K562 (cell line): ENCODE measurements at regions not wholly inside any gene's neighbourhood (a gene's known extent, or its start where the extent isn't known, plus 50 kb on each side); places are given as distances from the start of the nearest gene placed in this dataset.

Experiments
- C11orf30 ChIP-seq: fragments of 450-650 bp; IDR thresholded peaks from 2 replicates; pipeline ENCODE4 v1.6.1; 2016; ENCODE audit warnings: low read depth, mild to moderate bottlenecking
- CBFB ChIP-seq: sonication (generic); formaldehyde crosslinking; IDR thresholded peaks from 2 replicates; pipeline ENCODE4 v1.4.0; 2020; ENCODE audit warnings: mild to moderate bottlenecking, missing genetic modification reagents
- DACH1 ChIP-seq: fragments of 450-650 bp; IDR thresholded peaks from 2 replicates; pipeline ENCODE4 v1.6.1; 2018; ENCODE audit not compliant: partially characterized antibody
- E2F3 ChIP-seq: fragments of 250-450 bp; sonication (Bioruptor Pico); IDR thresholded peaks from 2 replicates; pipeline ENCODE4 v1.4.0; 2020; ENCODE audit warnings: mild to moderate bottlenecking
- ELF4 ChIP-seq: fragments of 450-650 bp; formaldehyde crosslinking; IDR thresholded peaks from 2 replicates; pipeline ENCODE4 v1.4.0; 2022; ENCODE audit warnings: missing genetic modification characterization
- HBP1 ChIP-seq: fragments of 450-650 bp; formaldehyde crosslinking; IDR thresholded peaks from 2 replicates; pipeline ENCODE4 v1.4.0; 2022; ENCODE audit warnings: missing genetic modification characterization
- NONO ChIP-seq, 2 experiments: fragments of 200-400 bp in 1 of 2; fragments of 450-650 bp in 1 of 2; formaldehyde crosslinking in 1 of 2; IDR thresholded peaks; 2 replicates each; pipeline ENCODE4 v1.6.1; 2017; ENCODE audit warnings: low read depth in 2 of 2, mild to moderate bottlenecking in 2 of 2, moderate library complexity in 2 of 2, low read length in 1 of 2
- NR2C1 ChIP-seq, 2 experiments: fragments of 450-650 bp; IDR thresholded peaks; 2 replicates each; pipeline ENCODE4 v1.6.1; 2017; ENCODE audit warnings: mild to moderate bottlenecking in 2 of 2, antibody characterized with exemption in 1 of 2, inconsistent platforms in 1 of 2, missing compliant biosample characterization in 1 of 2, missing genetic modification characterization in 1 of 2
- PURB ChIP-seq: sonication (generic); formaldehyde crosslinking; IDR thresholded peaks from 2 replicates; pipeline ENCODE4 v1.9.0; 2021; ENCODE audit warnings: low read depth, mild to moderate bottlenecking, missing genetic modification reagents
- RFX1 ChIP-seq: fragments of 450-650 bp; IDR thresholded peaks from 2 replicates; pipeline ENCODE4 v1.6.1; 2016; ENCODE audit warnings: mild to moderate bottlenecking, moderate library complexity
- ZBTB26 ChIP-seq: fragments of 450-650 bp; formaldehyde crosslinking; IDR thresholded peaks from 2 replicates; pipeline ENCODE4 v1.4.0; 2022; ENCODE audit warnings: missing genetic modification characterization
- ZBTB9 ChIP-seq: fragments of 450-650 bp; formaldehyde crosslinking; IDR thresholded peaks from 2 replicates; pipeline ENCODE4 v1.4.0; 2020; ENCODE audit warnings: mild to moderate bottlenecking, moderate library complexity
- ZNF197 ChIP-seq: fragments of 200-800 bp; sonication (Bioruptor generic); IDR thresholded peaks from 2 replicates; pipeline ENCODE4 v1.6.1; 2016; ENCODE audit warnings: low read depth, missing genetic modification characterization, missing compliant biosample characterization
- ZNF224 ChIP-seq: sonication (generic); formaldehyde crosslinking; IDR thresholded peaks from 2 replicates; pipeline ENCODE4 v1.8.0; 2022; ENCODE audit warnings: mild to moderate bottlenecking, missing genetic modification reagents
- ZNF318 ChIP-seq, 2 experiments: fragments of 450-650 bp; IDR thresholded peaks; 2 replicates each; pipeline ENCODE4 v1.6.1; 2016; ENCODE audit warnings: mild to moderate bottlenecking in 2 of 2, borderline replicate concordance in 1 of 2, low read depth in 1 of 2, moderate library complexity in 1 of 2
- ZNF384 ChIP-seq: IDR thresholded peaks from 2 replicates; pipeline ENCODE4 v1.6.1; 2012; ENCODE audit warnings: low read depth, low read length, improper control_type of control experiment
- ZZZ3 ChIP-seq: fragments of 450-650 bp; IDR thresholded peaks from 2 replicates; pipeline ENCODE4 v1.6.1; 2016; ENCODE audit warnings: antibody characterized with exemption, mild to moderate bottlenecking, moderate library complexity

- TF ChIP-seq ZBTB9 (CRISPR knock-in tag) (peak; percentile 72; the same call in 1 of the 2 replicates), E2F3 (CRISPR knock-in tag) (peak; percentile 95), CBFB (CRISPR knock-in tag) (no peak), NR2C1 (IDR thresholded peaks at IDR 0.05) (no peak; the same call in 1 of the 2 replicates), NR2C1 (tag; IDR thresholded peaks at IDR 0.05) (peak; percentile 72), ELF4 (CRISPR knock-in tag) (peak; percentile 91), ZBTB26 (CRISPR knock-in tag) (peak; percentile 92), HBP1 (CRISPR knock-in tag) (peak; percentile 94), ZNF318 (IDR thresholded peaks at IDR 0.05; ENCODE audit: borderline replicate concordance in 1 of 2, low read depth in 1 of 2) (no peak; a peak in 1 of 4 replicates), ZNF224 (CRISPR knock-in tag) (no peak), RFX1 (no peak), C11orf30 (no peak), DACH1 (no peak), ZNF197 (CRISPR knock-in tag) (peak; percentile 86; the same call in 1 of the 2 replicates), ZZZ3 (no peak; the same call in 1 of the 2 replicates), NONO (IDR thresholded peaks at IDR 0.05; ENCODE audit: low read depth in 2 of 2, low read length in 1 of 2) (no peak), ZNF384 (no peak), PURB (no peak)
Measured at GRCh38 chr7:106569500-106569929, 91.4 kb downstream of the CCDC71L start (continued).
